CD4-positive, alpha-beta T cell (primary cell): ENCODE measurements at regions not wholly inside any gene's neighbourhood (a gene's known extent, or its start where the extent isn't known, plus 50 kb on each side); places are given as distances from the start of the nearest gene placed in this dataset.

Source experiments
- ATAC-seq: fragments of 200-7000 bp; cut with Tn5 transposase; one replicate; pipeline ENCODE4 v1.10.0; 2022; ENCODE audit warnings: mild to moderate bottlenecking; ENCODE audit not compliant: poor library complexity
- CTCF ChIA-PET: fragments of 350-600 bp; sonication (Branson Sonifier 250); formaldehyde crosslinking; loops from one replicate; lab custom pipeline; 2021; ENCODE audit warnings: antibody characterized with exemption, inconsistent platforms; lab: Charles Lee
- POLR2A ChIA-PET: fragments of 350-600 bp; sonication (Branson Sonifier 250); formaldehyde crosslinking; loops from one replicate; lab custom pipeline; 2021; ENCODE audit warnings: antibody characterized with exemption, inconsistent platforms; lab: Charles Lee
- DNase-seq, 14 experiments: peaks; one replicate each; pipeline ENCODE4 v3.0.0-alpha.2; 2013 to 2020; ENCODE audit warnings: mixed read lengths in 2 of 14
- H3K27ac ChIP-seq, 2 donors: one replicate each; pipeline versions ENCODE4 v1.5.1 to v1.7.0; 2013; ENCODE audit warnings: low read length in 2 of 2, low read depth in 1 of 2, mild to moderate bottlenecking in 1 of 2
- H3K27me3 ChIP-seq, 2 experiments: 1 replicate in 1 of 2; 2 replicates in 1 of 2; pipeline versions ENCODE4 v1.6.1 to v1.7.0; 2013; ENCODE audit warnings: low read length in 2 of 2, control low read depth in 1 of 2, mild to moderate bottlenecking in 1 of 2, moderate library complexity in 1 of 2; ENCODE audit not compliant: insufficient read depth in 2 of 2, control insufficient read depth in 1 of 2
- H3K36me3 ChIP-seq: one replicate; pipeline ENCODE4 v1.6.1; 2013; ENCODE audit warnings: low read length, control low read depth; ENCODE audit not compliant: insufficient read depth
- H3K4me1 ChIP-seq: one replicate; pipeline ENCODE4 v1.6.1; 2013; ENCODE audit warnings: low read length, control low read depth; ENCODE audit not compliant: insufficient read depth
- H3K4me3 ChIP-seq: one replicate; pipeline ENCODE4 v1.5.1; 2013; ENCODE audit warnings: mild to moderate bottlenecking, low read length, moderate library complexity
- H3K9me3 ChIP-seq, 2 experiments: 1 replicate in 1 of 2; 2 replicates in 1 of 2; pipeline versions ENCODE4 v1.6.1 to v1.7.0; 2013; ENCODE audit warnings: low read length in 2 of 2, mild to moderate bottlenecking in 2 of 2, control low read depth in 1 of 2, moderate library complexity in 1 of 2; ENCODE audit not compliant: control insufficient read depth in 1 of 2, insufficient read depth in 1 of 2
- H3K27ac Mint-ChIP-seq: one replicate; pipeline ENCODE4 v1.8.0; 2020; ENCODE audit warnings: mixed read lengths
- H3K27me3 Mint-ChIP-seq: one replicate; pipeline ENCODE4 v1.8.0; 2021; ENCODE audit warnings: mixed read lengths
- H3K36me3 Mint-ChIP-seq: one replicate; pipeline ENCODE4 v1.8.0; 2021; ENCODE audit warnings: low read depth, mixed read lengths
- H3K4me1 Mint-ChIP-seq: one replicate; pipeline ENCODE4 v1.8.0; 2021; ENCODE audit warnings: low read depth, mixed read lengths
- H3K4me3 Mint-ChIP-seq: one replicate; pipeline ENCODE4 v1.8.0; 2020; ENCODE audit warnings: mild to moderate bottlenecking, mixed read lengths
- H3K9me3 Mint-ChIP-seq: one replicate; pipeline ENCODE4 v1.8.0; 2020; ENCODE audit warnings: mixed read lengths
- intact Hi-C, 2 experiments: fragments of 100-400 bp; cut with DNase I in 1 of 2; cut with micrococcal nuclease in 1 of 2; formaldehyde crosslinking; loops; one replicate each; pipeline versions ENCODE4 v1.15.1 to v1.9.0; 2023 to 2025; cut with DNase I, micrococcal nuclease
- TF ChIP-seq, protein P1 (sequence below): fragments of 200-600 bp; IDR thresholded peaks from one replicate; pipeline ENCODE4 v1.8.0; 2022; ENCODE audit warnings: antibody characterized with exemption, mild to moderate bottlenecking

GRCh38 chr1:221994274-221994698, 252.4 kb upstream of the DUSP10 start:
- Mint-ChIP-seq H3K9me3 (no peaks in the 10 kb centered on the region), H3K27me3 (no peaks in the 10 kb centered on the region), H3K4me1 (no peaks in the 10 kb centered on the region), H3K36me3 (no peaks in the 10 kb centered on the region), H3K4me3 (no peak overlapping the region), H3K27ac (no peak overlapping the region)
- TF ChIP-seq, protein P1, sequence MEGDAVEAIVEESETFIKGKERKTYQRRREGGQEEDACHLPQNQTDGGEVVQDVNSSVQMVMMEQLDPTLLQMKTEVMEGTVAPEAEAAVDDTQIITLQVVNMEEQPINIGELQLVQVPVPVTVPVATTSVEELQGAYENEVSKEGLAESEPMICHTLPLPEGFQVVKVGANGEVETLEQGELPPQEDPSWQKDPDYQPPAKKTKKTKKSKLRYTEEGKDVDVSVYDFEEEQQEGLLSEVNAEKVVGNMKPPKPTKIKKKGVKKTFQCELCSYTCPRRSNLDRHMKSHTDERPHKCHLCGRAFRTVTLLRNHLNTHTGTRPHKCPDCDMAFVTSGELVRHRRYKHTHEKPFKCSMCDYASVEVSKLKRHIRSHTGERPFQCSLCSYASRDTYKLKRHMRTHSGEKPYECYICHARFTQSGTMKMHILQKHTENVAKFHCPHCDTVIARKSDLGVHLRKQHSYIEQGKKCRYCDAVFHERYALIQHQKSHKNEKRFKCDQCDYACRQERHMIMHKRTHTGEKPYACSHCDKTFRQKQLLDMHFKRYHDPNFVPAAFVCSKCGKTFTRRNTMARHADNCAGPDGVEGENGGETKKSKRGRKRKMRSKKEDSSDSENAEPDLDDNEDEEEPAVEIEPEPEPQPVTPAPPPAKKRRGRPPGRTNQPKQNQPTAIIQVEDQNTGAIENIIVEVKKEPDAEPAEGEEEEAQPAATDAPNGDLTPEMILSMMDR, result no peak
- Histone ChIP-seq H3K4me1 (no peaks in the 10 kb centered on the region), H3K27me3 (no peaks in the 10 kb centered on the region), H3K4me3 (no peak overlapping the region), H3K27ac (no peak overlapping the region), H3K36me3 (no peaks in the 10 kb centered on the region), H3K9me3 (no peaks in the 10 kb centered on the region)
- no peak for ATAC-seq
- CTCF ChIA-PET, result no interaction called here
- intact Hi-C loops, result no loop called here
- POLR2A ChIA-PET, result no interaction called here
- DNase-seq, result peak in 2 of 14 experiments; percentile 17 to 26

DNA sequence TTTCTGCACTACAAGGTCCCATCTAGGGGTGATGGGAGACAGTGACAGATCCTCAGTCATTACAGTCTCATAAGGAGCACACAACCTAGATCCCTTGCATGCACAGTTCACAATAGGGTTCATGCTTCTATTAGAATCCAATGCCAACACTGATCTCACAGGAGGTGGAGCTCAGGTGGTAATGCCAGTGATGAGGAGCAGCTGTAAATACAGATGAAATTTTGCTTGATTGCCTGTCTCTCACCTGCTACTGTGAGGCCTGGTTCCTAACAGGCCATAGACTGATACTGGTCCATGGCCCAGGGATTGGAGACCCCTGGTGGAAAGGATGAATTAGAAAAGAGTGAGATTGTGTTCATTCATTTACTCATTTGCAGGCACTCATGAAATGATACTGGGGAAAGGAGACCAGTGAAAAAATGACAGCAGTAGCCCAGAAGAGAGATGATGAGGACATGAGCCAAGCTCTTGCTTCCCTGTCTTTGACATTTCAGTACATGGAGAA, 251.6 kb upstream of the DUSP10 start:
- Histone ChIP-seq H3K4me3 (no peak overlapping the region), H3K9me3 (no peaks in the 10 kb centered on the region), H3K27me3 (no peaks in the 10 kb centered on the region), H3K27ac (no peak overlapping the region), H3K4me1 (no peaks in the 10 kb centered on the region), H3K36me3 (no peaks in the 10 kb centered on the region)
- ChIA-PET POLR2A (no interaction called here), CTCF (interaction anchor here (1.2 kb wide), 1 partner anchor 16 kb away, joined by 4 read pairs; no protein-coding TSS in a partner anchor)
- Mint-ChIP-seq H3K27me3 (no peaks in the 10 kb centered on the region), H3K9me3 (no peaks in the 10 kb centered on the region), H3K4me1 (no peaks in the 10 kb centered on the region), H3K36me3 (no peaks in the 10 kb centered on the region), H3K4me3 (no peak overlapping the region), H3K27ac (no peak overlapping the region)
- TF ChIP-seq, protein P1, result no peak
- ATAC-seq (no peak), DNase-seq (no peak)
- intact Hi-C loops, result no loop called here

- no peak overlapping the region for H3K27ac ChIP-seq
- ChIA-PET POLR2A (no interaction called here), CTCF (interaction anchor here (1.2 kb wide), 1 partner anchor 17 kb away, joined by 4 read pairs; no protein-coding TSS in a partner anchor)
- H3K36me3 ChIP-seq, result no peaks in the 10 kb centered on the region
- intact Hi-C loops, result no loop called here
- peak in 1 of 14 experiments; percentile 11 for DNase-seq
- H3K9me3 Mint-ChIP-seq, result no peaks in the 10 kb centered on the region
- no peaks in the 10 kb centered on the region for H3K9me3 ChIP-seq
- no peak for ATAC-seq
- TF ChIP-seq, protein P1, result no peak
- H3K4me1 ChIP-seq, result no peaks in the 10 kb centered on the region
- no peaks in the 10 kb centered on the region for H3K27me3 Mint-ChIP-seq
- no peaks in the 10 kb centered on the region for H3K4me1 Mint-ChIP-seq
- H3K4me3 ChIP-seq, result no peak overlapping the region
- H3K36me3 Mint-ChIP-seq, result no peaks in the 10 kb centered on the region
- no peak overlapping the region for H3K27ac Mint-ChIP-seq
- H3K4me3 Mint-ChIP-seq, result no peak overlapping the region
- no peaks in the 10 kb centered on the region for H3K27me3 ChIP-seq
Measured at GRCh38 chr1:221992427-221992826, 250.5 kb upstream of the DUSP10 start.
